Mesodermal cell (in vitro differentiated cells): ENCODE measurements at regions not wholly inside any gene's neighbourhood (a gene's known extent, or its start where the extent isn't known, plus 50 kb on each side); places are given as distances from the start of the nearest gene placed in this dataset.
"Not testable (repeated sequence)": the region's sequence is repeated elsewhere in the genome, so short reads cannot be mapped to it uniquely, and the experiment has no call there.

Source experiments
- H3K27ac ChIP-seq: 2 replicates; pipeline ENCODE4 v1.7.0; 2013; ENCODE audit warnings: mild to moderate bottlenecking, low read depth, low read length, moderate library complexity; ENCODE audit not compliant: severe bottlenecking
- H3K36me3 ChIP-seq: 2 replicates; pipeline ENCODE4 v1.7.1; 2013; ENCODE audit warnings: mild to moderate bottlenecking, low read length, moderate library complexity; ENCODE audit not compliant: control insufficient read depth, insufficient read depth
- H3K4me1 ChIP-seq: one replicate; pipeline ENCODE4 v1.7.1; 2013; ENCODE audit warnings: mild to moderate bottlenecking, low read length; ENCODE audit not compliant: insufficient read depth, control insufficient read depth, poor library complexity, severe bottlenecking
- H3K4me3 ChIP-seq: 2 replicates; pipeline ENCODE4 v1.7.0; 2013; ENCODE audit warnings: low read length, control low read depth, mild to moderate bottlenecking; ENCODE audit not compliant: insufficient read depth, poor library complexity, severe bottlenecking; ENCODE audit errors: extremely low read depth
- H3K9me3 ChIP-seq: 2 replicates; pipeline ENCODE4 v1.7.1; 2013; ENCODE audit warnings: mild to moderate bottlenecking, low read length, moderate library complexity; ENCODE audit not compliant: control insufficient read depth
- WGBS, 2 experiments: methylation state at CpG; one replicate each; pipeline ENCODE4 v1.1.5; 2013; ENCODE audit warnings: missing lambda C conversion rate in 2 of 2; ENCODE audit not compliant: insufficient coverage in 2 of 2; 5-methylcytosine and 5-hydroxymethylcytosine counted together

- H3K36me3 ChIP-seq = no peaks in the 10 kb centered on the region
- peaks cover 9% of the 10 kb centered on the region for H3K9me3 ChIP-seq
- no CpG with 5 or more reads among the region's 1 CpG for WGBS, 2 experiments
- no peak overlapping the region for H3K4me3 ChIP-seq
- no peaks in the 10 kb centered on the region for H3K4me1 ChIP-seq
- H3K27ac ChIP-seq = no peak overlapping the region
Observed at GRCh38 chr3:15989419-15989818, 185.1 kb upstream of the GALNT15 start.

GRCh38 chr3:15993660-15994059 is 180.8 kb upstream of the GALNT15 start:
- H3K36me3 ChIP-seq, H3K27ac ChIP-seq, H3K4me3 ChIP-seq, H3K4me1 ChIP-seq, H3K9me3 ChIP-seq: not testable (repeated sequence)
- WGBS, 2 experiments = no CpG with 5 or more reads among the region's 7 CpGs

GRCh38 chr3:15996496-15996895 is 178.0 kb upstream of the GALNT15 start:
- not testable (repeated sequence) for H3K4me3 ChIP-seq, H3K27ac ChIP-seq, H3K9me3 ChIP-seq, H3K36me3 ChIP-seq, H3K4me1 ChIP-seq
- 100% methylated on average over 1 to 3 of the region's 17 CpGs for WGBS, 2 experiments

- no peaks in the 10 kb centered on the region for H3K4me1 ChIP-seq
- H3K4me3 ChIP-seq = no peak overlapping the region
- no peaks in the 10 kb centered on the region for H3K36me3 ChIP-seq
- no peak overlapping the region for H3K27ac ChIP-seq
- no peaks in the 10 kb centered on the region for H3K9me3 ChIP-seq
- 67 to 80% methylated on average over 1 of the region's 4 CpGs for WGBS, 2 experiments
Observed at GRCh38 chr3:15997274-15997943, 177.1 kb upstream of the GALNT15 start.

- no peak overlapping the region for H3K4me3 ChIP-seq
- 83 to 100% methylated on average over 1 to 3 of the region's 3 CpGs for WGBS, 2 experiments
- no peaks in the 10 kb centered on the region for H3K4me1 ChIP-seq
- no peaks in the 10 kb centered on the region for H3K36me3 ChIP-seq
- no peak overlapping the region for H3K27ac ChIP-seq
- H3K9me3 ChIP-seq = no peaks in the 10 kb centered on the region
Observed at GRCh38 chr3:15998911-15999310, 175.6 kb upstream of the GALNT15 start.

GRCh38 chr3:16004812-16005211 is 169.7 kb upstream of the GALNT15 start:
- Histone ChIP-seq H3K4me1 (no peaks in the 10 kb centered on the region), H3K27ac (no peak overlapping the region), H3K9me3 (peaks cover 4% of the 10 kb centered on the region), H3K4me3 (no peak overlapping the region), H3K36me3 (no peaks in the 10 kb centered on the region)
- WGBS, 2 experiments = 85 to 95% methylated on average over 2 to 3 of the region's 3 CpGs

- H3K27ac ChIP-seq = no peak overlapping the region
- H3K4me1 ChIP-seq = no peaks in the 10 kb centered on the region
- H3K9me3 ChIP-seq = peaks cover 4% of the 10 kb centered on the region
- WGBS, 2 experiments = no CpG with 5 or more reads among the region's 4 CpGs
- H3K36me3 ChIP-seq = no peaks in the 10 kb centered on the region
- no peak overlapping the region for H3K4me3 ChIP-seq
Observed at GRCh38 chr3:16011376-16011775, 163.1 kb upstream of the GALNT15 start.

GRCh38 chr3:16012086-16012485 is 162.4 kb upstream of the GALNT15 start:
- H3K27ac ChIP-seq = no peak overlapping the region
- H3K36me3 ChIP-seq = no peaks in the 10 kb centered on the region
- H3K4me1 ChIP-seq = no peaks in the 10 kb centered on the region
- peaks cover 4% of the 10 kb centered on the region for H3K9me3 ChIP-seq
- H3K4me3 ChIP-seq = no peak overlapping the region

- H3K9me3 ChIP-seq = no peaks in the 10 kb centered on the region
- no peaks in the 10 kb centered on the region for H3K4me1 ChIP-seq
- H3K4me3 ChIP-seq = no peak overlapping the region
- no peak overlapping the region for H3K27ac ChIP-seq
- no peaks in the 10 kb centered on the region for H3K36me3 ChIP-seq
- no CpG with 5 or more reads among the region's 2 CpGs for WGBS, 2 experiments
Observed at GRCh38 chr3:16013568-16013967, 160.9 kb upstream of the GALNT15 start.

GRCh38 chr3:16021801-16022200 is 152.7 kb upstream of the GALNT15 start:
- not testable (repeated sequence) for H3K27ac ChIP-seq, H3K4me1 ChIP-seq, H3K36me3 ChIP-seq, H3K4me3 ChIP-seq, H3K9me3 ChIP-seq
- WGBS, 2 experiments = 73 to 80% methylated on average over 1 to 4 of the region's 4 CpGs

- 80 to 94% methylated on average over 3 to 4 of the region's 4 CpGs for WGBS, 2 experiments
- not testable (repeated sequence) for H3K27ac ChIP-seq, H3K4me1 ChIP-seq, H3K36me3 ChIP-seq, H3K4me3 ChIP-seq, H3K9me3 ChIP-seq
Observed at GRCh38 chr3:16023881-16024280, 150.6 kb upstream of the GALNT15 start.
